GM12892 (cell line): ENCODE measurements at regions not wholly inside any gene's neighbourhood (a gene's known extent, or its start where the extent isn't known, plus 50 kb on each side); places are given as distances from the start of the nearest gene placed in this dataset.

Experiments
- POLR2A ChIP-seq: IDR thresholded peaks from 2 replicates; pipeline ENCODE4 v1.6.1; 2011; ENCODE audit warnings: low read depth, low read length, control low read depth
- POLR2AphosphoS5 ChIP-seq: IDR thresholded peaks from 2 replicates; pipeline ENCODE4 v1.6.1; 2011; ENCODE audit warnings: low read depth, low read length, control low read depth
- TAF1 ChIP-seq: IDR thresholded peaks from 2 replicates; pipeline ENCODE4 v1.6.1; 2011; ENCODE audit warnings: low read depth, mild to moderate bottlenecking, control low read depth, low read length, borderline replicate concordance

GRCh38 chr16:35559911-35560636 lies 2100.7 kb downstream of the TP53TG3F start:
- TF ChIP-seq TAF1 (no peak), POLR2A (no peak), POLR2AphosphoS5 (no peak)
